GM21360 (cell line): ENCODE measurements at regions not wholly inside any gene's neighbourhood (a gene's known extent, or its start where the extent isn't known, plus 50 kb on each side); places are given as distances from the start of the nearest gene placed in this dataset.
"Not testable (repeated sequence)": the region's sequence is repeated elsewhere in the genome, so short reads cannot be mapped to it uniquely, and the experiment has no call there.

Source experiments
- ATAC-seq: cut with Tn5 transposase; IDR thresholded peaks from one replicate; pipeline ENCODE4 v1.9.1; 2021; ENCODE audit warnings: mild to moderate bottlenecking, moderate library complexity; ENCODE audit not compliant: unreplicated experiment

GRCh38 chr6:92431502-92431901 is 987.9 kb downstream of the EPHA7 start:
- ATAC-seq = no peak

DNA sequence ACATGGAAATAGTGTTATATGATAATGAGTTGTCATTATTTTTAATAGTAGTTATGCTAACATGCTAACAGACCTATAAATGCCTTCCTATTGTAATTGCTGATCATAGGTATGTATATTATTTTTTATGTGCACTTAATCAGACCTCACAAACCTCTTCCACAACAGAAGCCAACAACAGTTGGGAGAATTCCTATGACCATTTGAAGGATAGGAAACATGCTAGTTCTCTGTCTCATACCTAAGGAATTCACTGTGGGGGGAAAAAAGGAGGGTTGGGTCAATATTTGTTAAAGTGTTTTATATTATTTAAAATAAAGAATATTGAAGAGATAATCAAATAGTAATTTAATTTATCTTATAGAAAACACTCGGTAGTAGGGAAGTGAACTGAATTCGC is 990.9 kb downstream of the EPHA7 start:
- no peak for ATAC-seq

GRCh38 chr6:92427453-92427852 is 991.9 kb downstream of the EPHA7 start:
- no peak for ATAC-seq

DNA sequence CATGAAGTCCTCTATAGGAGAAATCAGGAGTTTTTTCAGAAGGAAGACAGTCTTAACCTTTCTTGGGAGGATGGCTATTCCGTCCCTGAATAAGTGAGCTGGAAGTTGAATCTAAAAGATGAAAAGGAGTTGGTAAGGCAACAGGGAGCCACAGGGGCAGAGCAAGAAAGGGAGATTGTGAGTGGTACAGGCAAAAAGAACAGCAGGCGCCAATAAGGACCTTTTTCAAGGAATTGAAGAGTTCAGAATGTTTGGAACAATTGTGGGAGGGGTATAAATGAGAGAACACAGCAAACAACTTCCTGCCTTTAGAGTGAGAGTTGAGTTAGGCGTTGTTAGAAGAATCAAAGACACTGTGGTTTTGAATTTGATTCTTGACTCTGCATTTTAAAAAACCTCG is 1003.7 kb downstream of the EPHA7 start:
- no peak for ATAC-seq

- ATAC-seq = no peak
Measured at GRCh38 chr6:92408350-92408749, 1011.0 kb downstream of the EPHA7 start.

GRCh38 chr6:92404281-92404680 is 1015.1 kb downstream of the EPHA7 start:
- ATAC-seq = no peak

DNA sequence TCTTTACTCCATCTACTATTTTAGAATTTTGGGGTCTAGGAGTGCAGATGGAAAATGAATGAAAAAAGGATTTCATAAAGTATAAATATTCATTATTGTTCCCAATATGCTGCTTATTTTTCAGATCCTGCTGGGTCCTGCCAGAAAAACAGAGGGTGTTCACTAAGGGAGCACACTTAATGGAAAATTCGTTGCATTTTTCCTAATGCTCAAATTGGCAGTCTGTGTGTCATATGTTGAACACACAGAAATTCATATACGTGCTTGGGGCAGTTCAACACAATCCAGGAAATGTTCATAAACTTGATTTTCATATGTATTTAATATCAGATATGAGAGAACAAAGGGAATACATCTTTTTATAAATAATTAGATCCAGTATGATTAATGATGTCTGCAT is 1019.4 kb downstream of the EPHA7 start:
- ATAC-seq = no peak

DNA sequence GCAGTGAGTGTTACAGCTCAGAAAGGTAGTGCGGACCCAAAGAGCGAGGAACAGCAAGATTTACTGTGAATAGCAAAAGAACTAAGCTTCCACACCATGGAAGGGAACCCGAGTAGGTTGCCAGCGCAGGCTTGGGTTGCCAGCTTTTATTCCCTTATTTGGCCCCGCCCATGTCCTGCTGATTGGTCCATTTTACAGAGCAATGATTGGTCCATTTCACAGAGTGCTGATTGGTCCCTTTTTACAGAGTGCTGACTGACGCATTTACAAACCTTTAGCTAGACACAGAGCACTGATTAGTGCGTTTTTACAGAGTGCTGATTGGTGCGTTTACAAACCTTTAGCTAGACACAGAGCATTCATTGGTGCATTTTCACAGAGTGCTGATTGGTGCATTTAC is 1030.7 kb downstream of the EPHA7 start:
- not testable (repeated sequence) for ATAC-seq

- no peak for ATAC-seq
Measured at GRCh38 chr6:92380803-92381601, 1038.4 kb downstream of the EPHA7 start.

DNA sequence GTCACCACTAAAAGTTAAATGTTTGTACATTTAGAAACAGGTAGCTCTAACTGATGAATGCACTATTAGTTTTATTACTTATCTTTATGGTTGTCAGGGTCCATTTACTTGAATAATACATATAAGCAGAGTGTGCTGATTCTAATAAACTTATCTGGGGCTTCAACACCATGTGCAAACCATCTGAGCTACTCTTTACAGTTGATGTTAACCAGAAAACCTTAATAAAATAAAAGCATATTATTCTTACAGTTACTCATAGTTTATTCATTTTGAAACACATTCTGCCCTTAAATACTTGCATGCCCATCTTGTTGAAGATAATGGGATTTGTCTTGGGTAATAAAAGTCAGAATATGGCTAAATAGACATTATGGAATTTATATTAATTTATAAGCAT is 1042.2 kb downstream of the EPHA7 start:
- ATAC-seq = no peak

- ATAC-seq = no peak
Measured at GRCh38 chr6:92376691-92377090, 1042.7 kb downstream of the EPHA7 start.

GRCh38 chr6:92371211-92372208 is 1047.8 kb downstream of the EPHA7 start:
- no peak for ATAC-seq

DNA sequence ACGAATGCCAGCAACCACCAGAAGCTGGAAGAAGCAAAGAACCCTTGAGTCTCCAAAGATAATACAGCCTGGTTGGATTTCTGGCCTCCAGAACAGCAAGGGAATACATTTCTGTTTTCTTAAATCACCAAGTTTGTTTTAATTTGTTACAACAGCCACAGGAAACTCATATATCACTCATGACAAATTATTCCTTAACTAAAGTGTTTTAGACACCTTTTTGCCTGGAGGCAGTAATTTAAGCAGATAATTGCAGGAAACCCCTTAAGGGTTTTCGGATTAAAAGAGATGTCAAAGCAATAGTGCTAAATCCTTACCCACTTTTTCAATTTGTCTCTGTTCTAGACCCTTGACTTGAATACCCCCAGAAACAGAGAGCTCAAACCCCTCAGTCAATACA is 1050.0 kb downstream of the EPHA7 start:
- no peak for ATAC-seq

DNA sequence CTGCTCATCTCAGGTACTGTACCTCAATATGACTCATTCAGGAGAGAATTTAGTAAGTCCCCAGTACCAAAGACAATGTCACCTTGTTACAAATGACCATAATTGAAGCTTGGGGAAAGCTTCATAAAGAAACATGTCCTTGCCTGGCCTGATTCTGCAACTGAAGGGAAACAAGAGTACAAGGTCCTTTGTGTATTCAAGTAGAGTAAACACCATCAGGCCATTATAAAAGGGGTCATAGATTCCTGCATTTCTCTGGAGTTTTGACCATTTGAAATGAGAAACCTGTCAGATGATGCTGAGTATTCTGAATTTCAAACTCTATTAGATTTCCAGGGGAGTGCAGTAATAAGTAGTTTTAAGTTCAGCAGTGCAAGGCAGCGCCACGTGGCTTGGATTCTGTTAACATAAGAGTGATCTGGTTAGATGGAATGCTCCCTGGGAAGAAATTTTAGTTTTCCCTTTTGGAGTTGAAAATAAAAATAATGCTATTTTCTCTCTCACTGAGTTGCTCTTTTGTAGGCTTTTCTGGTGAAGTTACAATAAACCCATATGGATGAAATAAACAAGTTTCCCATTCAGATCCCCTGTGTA is 1054.3 kb downstream of the EPHA7 start:
- ATAC-seq = no peak

GRCh38 chr6:92363111-92363510 is 1056.2 kb downstream of the EPHA7 start:
- no peak for ATAC-seq

DNA sequence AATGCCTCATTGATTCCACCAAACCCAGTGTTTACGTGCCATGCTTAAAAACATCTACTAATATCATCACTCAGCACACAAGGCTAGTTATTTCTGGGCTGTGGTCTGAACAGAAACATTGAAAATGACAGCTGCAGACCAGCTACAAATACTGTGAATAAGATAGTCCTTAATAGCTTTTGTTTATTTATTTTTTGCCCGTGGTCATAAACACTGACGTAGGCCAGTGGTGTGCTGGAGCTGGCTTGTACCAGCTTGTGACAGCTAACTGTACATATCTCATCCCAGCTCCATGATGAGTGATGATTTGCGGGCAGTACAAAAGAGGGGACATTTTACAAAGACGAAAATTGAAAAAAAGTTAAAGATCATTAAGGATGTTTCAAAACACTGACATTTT is 1057.0 kb downstream of the EPHA7 start:
- no peak for ATAC-seq

- no peak for ATAC-seq
Measured at GRCh38 chr6:92361990-92362389, 1057.4 kb downstream of the EPHA7 start.

- ATAC-seq = no peak
Measured at GRCh38 chr6:92354270-92354829, 1065.0 kb downstream of the EPHA7 start.

DNA sequence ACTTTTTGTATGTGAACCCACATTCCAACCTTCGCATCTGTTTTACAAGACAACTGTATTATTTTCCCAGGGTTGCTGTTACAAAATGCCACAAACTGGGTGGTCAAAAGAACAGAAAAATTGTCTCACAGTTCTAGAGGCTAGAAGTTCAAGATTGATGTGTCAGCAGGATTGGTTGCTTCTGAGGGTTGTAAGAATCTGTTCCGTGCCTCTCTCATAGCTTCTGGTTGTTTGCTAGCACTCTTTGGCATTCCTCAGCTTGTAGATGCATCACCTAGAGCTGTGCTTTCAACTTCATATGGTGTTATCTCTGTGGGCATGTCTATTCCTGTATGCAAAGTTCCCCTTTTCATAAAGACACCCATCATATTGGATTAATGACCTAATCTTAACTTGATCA is 1067.2 kb downstream of the EPHA7 start:
- ATAC-seq = no peak

DNA sequence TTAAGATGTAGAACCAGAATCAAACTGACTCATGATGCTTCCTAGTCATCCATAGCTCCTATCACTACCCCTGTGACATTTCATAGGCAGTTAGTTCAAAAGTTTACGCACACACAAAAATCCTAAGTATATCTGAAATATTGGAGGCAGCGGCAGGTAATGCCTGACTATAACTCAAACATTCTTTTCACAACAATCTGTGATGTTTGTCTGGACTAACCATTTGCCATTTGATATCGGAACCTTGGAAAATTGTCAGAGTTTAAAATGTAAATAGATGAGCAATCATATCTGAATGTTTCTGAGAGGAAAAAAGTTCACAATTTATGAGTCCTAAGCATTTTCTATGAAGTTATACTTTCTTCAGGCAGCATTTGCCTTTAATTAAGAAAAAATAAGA is 1078.2 kb downstream of the EPHA7 start:
- no peak for ATAC-seq

DNA sequence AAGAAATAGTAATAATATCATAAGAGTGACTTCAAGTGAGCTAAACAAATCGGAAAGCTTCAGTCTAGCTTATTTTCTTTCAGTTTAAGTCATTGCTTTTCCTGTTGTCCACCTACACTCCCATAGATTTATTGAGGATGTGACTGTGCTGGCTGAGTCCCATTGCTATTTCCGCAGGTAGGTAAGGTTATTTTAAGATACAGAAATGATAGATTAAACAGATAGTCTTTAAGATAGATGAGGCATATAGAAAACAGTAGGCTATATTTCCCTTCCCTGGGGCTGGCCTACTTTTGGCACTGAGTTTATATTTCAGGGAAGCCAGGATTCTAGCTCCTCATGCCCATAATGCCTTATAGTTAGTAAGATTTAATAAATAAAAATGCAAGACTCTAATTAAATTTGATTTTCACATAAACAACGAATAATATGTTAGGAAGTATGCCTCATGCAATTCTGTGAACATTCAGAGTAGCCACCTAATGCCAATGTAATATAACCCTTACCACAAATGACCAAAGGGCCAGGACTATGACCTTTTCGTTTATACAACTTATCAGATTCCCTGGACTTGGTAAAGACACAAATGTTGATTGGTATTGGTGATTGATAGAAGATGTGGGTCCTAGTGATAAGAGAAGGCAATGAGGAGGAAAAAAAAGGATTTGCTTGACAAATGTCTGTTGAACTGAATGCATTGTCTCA is 1079.3 kb downstream of the EPHA7 start:
- no peak for ATAC-seq
